ENCODE measurements at regions not wholly inside any gene's neighbourhood (a gene's known extent, or its start where the extent isn't known, plus 50 kb on each side); places are given as distances from the start of the nearest gene placed in this dataset.

- no peak for DNase-seq
These were observed 103.7 kb upstream of the TARS1 start for GRCh38 chr5:33336891-33337636.

DNA sequence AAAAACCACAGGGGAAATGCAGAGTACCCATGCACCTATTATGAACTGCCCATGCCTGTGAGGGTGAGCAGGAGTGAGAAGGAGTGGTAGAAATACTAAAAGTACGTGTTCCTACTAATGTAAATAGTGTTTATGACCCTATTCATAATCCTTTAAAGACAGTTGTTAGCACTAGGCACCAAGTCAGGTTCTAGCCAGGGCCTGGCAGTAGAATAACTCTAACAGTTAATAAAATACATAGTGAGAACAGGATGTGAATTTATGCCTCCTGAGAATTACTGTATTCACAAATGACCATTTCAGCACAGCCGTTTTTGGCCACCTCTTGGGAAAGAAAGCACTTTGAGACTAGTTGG lies 103.2 kb upstream of the TARS1 start:
- DNase-seq, result no peak

- no peak for DNase-seq
These were observed 102.2 kb upstream of the TARS1 start for GRCh38 chr5:33338336-33339110.

GRCh38 chr5:33339413-33339812 lies 101.4 kb upstream of the TARS1 start:
- no peak for DNase-seq

DNA sequence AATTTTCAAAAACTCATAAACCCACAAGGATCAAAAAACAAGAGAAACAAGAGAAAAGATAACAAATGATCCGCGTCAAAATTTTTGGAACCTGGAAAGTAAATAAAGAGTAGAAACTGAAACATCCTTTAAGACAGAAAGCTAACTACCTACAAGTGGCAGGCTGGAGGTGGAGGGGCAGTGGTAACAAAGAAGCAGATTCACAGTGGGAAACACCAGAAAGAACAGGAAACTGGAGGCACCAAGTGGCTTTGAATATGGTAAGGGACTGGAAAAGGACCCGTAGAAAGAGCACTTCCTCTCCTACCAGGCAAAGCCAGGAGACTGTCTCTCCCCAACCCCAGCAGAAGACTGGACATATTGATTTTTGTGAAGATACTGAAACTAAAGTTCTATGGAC lies 100.6 kb upstream of the TARS1 start:
- no peak for DNase-seq

DNA sequence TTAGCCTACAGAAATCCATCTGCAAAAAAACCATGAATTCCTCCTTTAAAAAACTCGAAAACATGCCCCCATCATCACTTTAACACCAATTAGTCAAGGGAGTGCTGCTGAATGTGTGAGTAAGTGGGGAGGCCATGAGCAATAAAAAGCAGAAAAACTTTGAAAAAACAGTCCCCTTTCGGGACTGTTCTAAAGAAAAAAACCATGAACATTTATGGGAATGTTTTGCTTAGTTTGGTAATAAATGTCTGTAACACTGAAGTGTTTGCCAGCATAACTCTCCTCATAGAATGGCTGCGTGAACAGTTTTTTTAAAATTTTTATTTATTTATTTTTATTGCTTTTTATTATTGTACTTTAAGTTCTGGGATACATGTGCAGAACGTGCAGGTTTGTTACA lies 99.4 kb upstream of the TARS1 start:
- DNase-seq, result no peak

DNA sequence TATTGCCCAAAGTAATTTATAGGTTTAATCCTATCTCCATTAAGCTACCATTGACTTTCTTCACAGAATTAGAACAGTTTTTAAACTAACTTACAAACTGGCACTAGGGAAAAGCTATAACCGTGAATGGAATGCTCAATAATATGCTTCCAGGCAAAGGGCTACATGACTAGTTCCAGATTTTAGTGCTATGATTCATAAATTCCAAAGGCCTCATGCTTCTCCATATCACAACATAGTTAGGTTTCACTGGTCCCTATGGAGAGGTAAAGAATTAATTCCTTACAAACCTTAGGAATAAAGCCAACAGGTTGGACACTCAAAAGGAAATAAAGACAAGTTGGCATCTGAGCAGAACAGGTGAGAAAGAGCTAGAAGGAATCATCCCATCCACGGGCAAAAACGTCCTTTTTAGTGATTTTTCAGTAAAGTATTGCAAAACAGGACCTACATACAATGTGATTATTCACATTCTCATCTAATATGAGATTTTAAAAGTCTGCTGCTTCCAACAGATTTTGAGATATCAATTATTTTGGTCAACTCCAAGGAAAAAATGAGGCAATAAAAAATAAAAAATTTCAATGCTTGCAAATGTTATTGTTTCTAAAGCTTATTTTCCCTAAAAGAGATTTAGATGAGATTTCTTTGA lies 97.0 kb upstream of the TARS1 start:
- no peak for DNase-seq

DNA sequence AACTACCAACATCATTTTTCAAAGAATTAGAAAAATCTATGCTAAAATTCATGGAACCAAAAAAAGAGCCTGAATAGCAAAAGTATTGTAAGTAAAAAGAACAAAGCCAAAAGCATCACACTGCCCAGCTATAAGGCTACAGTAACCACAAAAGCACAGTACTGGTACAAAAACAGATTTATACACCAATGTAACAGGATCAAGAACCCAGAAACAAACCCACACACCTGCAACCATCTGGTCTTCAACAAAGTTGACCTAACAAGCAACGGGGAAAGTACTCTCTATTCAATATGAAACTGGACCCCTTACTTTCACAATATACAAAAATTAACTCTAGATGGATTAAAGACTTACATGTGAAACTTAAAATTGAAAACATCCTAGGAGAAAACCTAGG lies 94.2 kb upstream of the TARS1 start:
- DNase-seq, result no peak

DNA sequence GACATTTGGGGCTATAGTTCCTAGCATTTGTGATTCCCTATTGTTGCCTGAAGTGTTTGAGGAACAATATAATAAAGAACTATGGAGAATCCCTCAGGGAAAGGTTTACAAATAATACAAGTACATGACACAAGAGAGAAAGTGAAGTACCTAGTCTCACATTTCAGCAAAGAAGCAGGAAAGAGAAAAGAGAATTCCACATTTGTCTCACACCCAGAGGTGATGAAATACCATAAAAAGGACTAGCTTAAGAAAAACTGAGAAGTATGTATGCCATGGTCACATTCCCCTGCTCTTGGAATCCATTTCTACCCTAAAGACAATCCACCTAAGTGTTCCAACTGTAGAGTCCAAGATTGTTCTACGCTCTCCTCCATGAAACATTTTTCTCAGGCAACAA lies 79.0 kb upstream of the TARS1 start:
- no peak for DNase-seq

- no peak for DNase-seq
These were observed 77.8 kb upstream of the TARS1 start for GRCh38 chr5:33362915-33363314.

DNA sequence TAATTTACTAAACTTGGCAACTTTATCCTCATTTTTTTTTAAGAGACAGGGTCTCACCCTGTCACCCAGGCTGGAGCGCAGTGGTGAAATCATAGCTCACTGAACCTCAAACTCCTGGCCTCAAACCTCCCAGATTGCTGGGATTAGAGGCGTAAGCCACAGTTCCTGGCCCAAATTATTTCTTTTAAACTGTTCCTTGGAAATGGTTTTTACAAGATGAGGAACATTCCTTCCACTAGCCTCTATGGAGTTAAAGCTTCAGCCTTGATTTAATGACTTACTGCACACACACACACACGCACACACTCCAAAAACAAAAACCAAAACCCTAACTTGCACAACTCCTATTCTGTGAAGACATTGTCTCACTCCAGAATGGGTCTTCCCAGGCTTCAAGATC lies 77.2 kb upstream of the TARS1 start:
- DNase-seq, result no peak

DNA sequence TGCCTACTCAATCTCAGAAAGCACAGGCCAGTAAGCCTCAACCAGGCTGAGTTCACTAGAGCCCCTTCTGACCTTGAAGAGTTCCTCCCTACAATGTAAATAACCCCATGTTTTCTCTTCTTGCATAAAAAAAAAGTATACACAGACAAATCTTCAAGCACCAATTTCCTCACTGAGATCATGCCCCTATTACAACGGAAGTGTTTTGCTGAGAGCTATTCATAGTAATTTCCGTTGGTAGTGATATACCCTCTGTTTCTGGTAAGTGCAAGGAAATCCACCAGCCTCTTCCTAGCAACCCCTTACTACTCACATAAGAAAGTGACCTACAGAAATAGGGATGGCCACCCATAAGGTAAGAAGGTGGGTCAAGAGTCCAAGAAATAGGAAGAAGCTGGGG lies 76.4 kb upstream of the TARS1 start:
- DNase-seq, result no peak

DNA sequence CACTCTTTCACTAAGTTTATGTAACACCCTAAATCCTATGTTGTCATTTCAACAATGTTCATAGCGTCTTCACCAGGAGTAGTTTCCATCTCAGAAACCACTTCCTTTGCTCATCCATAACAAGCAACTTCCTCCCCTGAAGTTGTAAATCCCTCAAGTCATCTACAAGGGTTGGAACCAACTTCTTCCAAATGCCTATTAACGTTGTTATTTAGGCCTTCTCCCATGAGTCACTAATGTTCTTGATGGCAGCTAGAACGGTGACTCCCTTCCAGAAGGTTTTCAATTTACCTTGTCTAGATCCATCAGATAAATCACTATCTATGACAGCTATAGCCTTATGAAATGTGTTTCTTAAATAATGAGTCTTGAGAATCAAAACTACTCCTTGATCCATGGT lies 73.3 kb upstream of the TARS1 start:
- no peak for DNase-seq

DNA sequence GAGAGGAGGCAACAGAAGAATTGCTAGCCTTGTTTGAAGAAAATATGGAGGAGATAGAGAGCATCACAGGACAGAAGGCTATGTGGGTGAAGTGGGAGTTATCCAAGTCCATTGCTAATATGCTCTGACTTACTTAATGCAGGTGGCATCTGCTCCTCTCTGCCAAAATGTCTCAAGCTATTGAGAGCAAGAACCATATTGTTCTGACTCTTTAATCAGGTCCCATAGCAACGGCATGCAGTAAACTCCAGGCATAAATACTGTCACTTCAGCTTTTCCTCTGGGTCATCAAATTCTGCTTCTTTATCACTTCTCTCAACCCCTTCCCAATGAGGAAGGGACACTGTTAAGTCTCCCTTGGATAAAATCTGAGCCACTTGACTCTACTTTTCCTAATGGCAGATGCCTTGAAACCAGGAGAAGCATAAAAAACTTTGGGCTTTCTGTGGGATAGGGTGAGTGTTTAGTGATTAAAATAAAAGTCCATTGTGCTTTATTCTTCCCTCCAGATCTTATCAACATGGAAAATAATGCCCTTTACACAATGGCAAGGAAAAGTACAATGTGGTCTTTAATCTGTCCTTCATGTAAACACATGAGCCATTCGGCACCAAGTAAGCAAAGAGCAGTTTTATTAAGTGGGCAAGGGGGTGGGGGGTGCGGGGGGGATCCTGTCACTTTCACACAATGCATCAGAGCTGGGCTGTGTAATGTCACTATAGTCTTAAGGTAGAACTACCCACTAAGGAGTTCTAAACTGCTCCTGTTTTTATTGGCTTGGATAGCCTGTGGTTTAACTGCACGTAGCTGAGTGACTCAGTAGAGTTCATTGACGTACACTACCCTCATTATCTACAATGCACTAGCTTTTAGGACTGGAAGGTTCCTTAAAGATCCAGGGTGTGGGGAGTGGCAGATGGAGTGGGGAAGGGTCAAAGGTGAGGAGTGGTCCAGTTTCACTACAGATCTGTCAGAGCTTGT lies 71.0 kb upstream of the TARS1 start:
- DNase-seq, result no peak

DNA sequence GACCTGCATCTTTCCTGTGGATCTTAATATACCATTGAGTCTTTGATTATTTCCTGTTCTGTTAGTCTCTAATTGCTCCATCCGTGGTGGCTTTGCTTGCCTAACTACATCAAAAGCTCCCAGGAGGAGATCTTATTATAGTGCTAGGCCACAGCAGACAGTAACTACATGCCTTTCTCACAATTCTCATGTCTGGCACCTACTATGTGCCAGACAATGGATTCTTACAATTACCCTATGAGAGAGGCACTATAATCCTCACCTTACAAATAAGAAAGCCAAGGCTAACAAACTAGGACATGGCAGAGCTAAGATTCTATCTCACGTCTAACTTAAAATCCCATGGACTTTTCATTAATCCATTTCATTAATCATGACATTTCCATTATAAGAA lies 70.3 kb upstream of the TARS1 start:
- DNase-seq, result no peak

- no peak for DNase-seq
These were observed 69.1 kb upstream of the TARS1 start for GRCh38 chr5:33371660-33372059.

GRCh38 chr5:33372721-33373472 lies 67.9 kb upstream of the TARS1 start:
- no peak for DNase-seq

- no peak for DNase-seq
These were observed 64.9 kb upstream of the TARS1 start for GRCh38 chr5:33375900-33376299.

- DNase-seq, result no peak
These were observed 61.0 kb upstream of the TARS1 start for GRCh38 chr5:33379757-33380156.

- no peak for DNase-seq
These were observed 59.5 kb upstream of the TARS1 start for GRCh38 chr5:33381243-33381642.
